Fibroblast of lung (primary cell): ENCODE measurements at regions not wholly inside any gene's neighbourhood (a gene's known extent, or its start where the extent isn't known, plus 50 kb on each side); places are given as distances from the start of the nearest gene placed in this dataset.

ENCODE experiments used
- DNase-seq, 2 donors: peaks; one replicate each; pipeline versions ENCODE4 v3.0.0 to v3.0.0-alpha.2; 2010; ENCODE audit warnings: low read depth in 2 of 2
- H2AFZ ChIP-seq: 2 replicates; pipeline ENCODE4 v1.5.1; 2012; ENCODE audit warnings: low read length, control low read depth, inconsistent platforms
- H3K27ac ChIP-seq: 2 replicates; pipeline ENCODE4 v1.5.1; 2011; ENCODE audit warnings: low read length, control low read depth; ENCODE audit not compliant: insufficient read depth
- H3K27me3 ChIP-seq: 2 replicates; pipeline ENCODE4 v1.5.1; 2011; ENCODE audit warnings: mild to moderate bottlenecking, low read length; ENCODE audit not compliant: control insufficient read depth, insufficient read depth
- H3K36me3 ChIP-seq: 2 replicates; pipeline ENCODE4 v1.5.1; 2011; ENCODE audit warnings: low read length; ENCODE audit not compliant: control insufficient read depth, insufficient read depth
- H3K4me1 ChIP-seq: 2 replicates; pipeline ENCODE4 v1.5.1; 2011; ENCODE audit warnings: low read length; ENCODE audit not compliant: control insufficient read depth, insufficient read depth; ENCODE audit errors: extremely low read depth
- H3K4me2 ChIP-seq: 2 replicates; pipeline ENCODE4 v1.5.1; 2011; ENCODE audit warnings: low read length, control low read depth; ENCODE audit not compliant: insufficient read depth; ENCODE audit errors: extremely low read depth
- H3K4me3 ChIP-seq, 4 experiments: fragments of 200-600 bp in 1 of 4; sonication (generic) in 1 of 4; replicated peaks in 1 of 4; 2 replicates each; pipeline ENCODE4 v1.5.1; 2011 to 2016; ENCODE audit warnings: low read length in 4 of 4, low read depth in 3 of 4, mild to moderate bottlenecking in 3 of 4, control low read depth in 2 of 4, inconsistent platforms in 1 of 4, mixed read lengths in 1 of 4; ENCODE audit not compliant: insufficient read depth in 1 of 4; ENCODE audit errors: control extremely low read depth in 1 of 4
- H3K79me2 ChIP-seq: 2 replicates; pipeline ENCODE4 v1.5.1; 2012; ENCODE audit warnings: mild to moderate bottlenecking, low read length, inconsistent platforms; ENCODE audit not compliant: control insufficient read depth, insufficient read depth
- H3K9ac ChIP-seq: 2 replicates; pipeline ENCODE4 v1.5.1; 2011; ENCODE audit warnings: mild to moderate bottlenecking, low read length, control low read depth; ENCODE audit not compliant: insufficient read depth
- H3K9me3 ChIP-seq: 2 replicates; pipeline ENCODE4 v1.5.1; 2012; ENCODE audit warnings: low read depth, low read length; ENCODE audit not compliant: control insufficient read depth, insufficient read depth
- H4K20me1 ChIP-seq: 2 replicates; pipeline ENCODE4 v1.5.1; 2011; ENCODE audit warnings: low read length; ENCODE audit not compliant: control insufficient read depth, insufficient read depth; ENCODE audit errors: extremely low read depth
- EZH2 ChIP-seq: IDR thresholded peaks from 2 replicates; pipeline ENCODE4 v1.5.1; 2012; ENCODE audit warnings: low read length, control low read depth, mild to moderate bottlenecking; ENCODE audit errors: missing control alignments
- TF ChIP-seq, protein P1 (sequence below), 2 donors: IDR thresholded peaks in 1 of 2; conservative IDR thresholded peaks in 1 of 2; 1 replicate in 1 of 2; 2 replicates in 1 of 2; pipeline ENCODE4 v1.5.1; 2011 to 2012; ENCODE audit warnings: low read length in 2 of 2, control low read depth in 1 of 2, inconsistent platforms in 1 of 2, low read depth in 1 of 2, mild to moderate bottlenecking in 1 of 2

DNA sequence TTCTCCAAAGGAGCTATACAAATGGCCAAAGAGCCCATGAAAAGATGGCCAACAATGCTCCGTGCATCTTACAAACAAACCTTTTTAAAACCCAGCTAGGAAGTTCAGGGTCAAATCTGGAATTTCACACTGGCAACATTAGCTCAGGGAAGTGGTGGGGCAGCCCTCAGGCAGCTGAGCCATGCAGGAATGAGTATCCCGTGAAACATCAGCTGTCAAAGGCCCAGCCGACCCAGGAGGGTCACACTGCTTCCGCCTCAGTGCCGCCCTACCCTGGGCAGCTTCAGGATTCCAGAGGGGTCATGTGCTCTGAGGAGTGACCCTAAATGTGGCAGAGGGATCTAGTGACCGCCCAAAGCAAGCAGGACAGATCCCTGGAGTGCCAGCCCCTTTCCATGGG is 73.4 kb downstream of the LINC01488 start:
- Histone ChIP-seq H3K9ac (no peak overlapping the region), H3K4me2 (no peak overlapping the region), H3K4me3 (no peak overlapping the region), H3K4me1 (no peaks in the 10 kb centered on the region), H2AFZ (no peak overlapping the region), H3K36me3 (no peaks in the 10 kb centered on the region), H4K20me1 (no peaks in the 10 kb centered on the region), H3K9me3 (no peaks in the 10 kb centered on the region), H3K27ac (no peak overlapping the region), H3K27me3 (no peaks in the 10 kb centered on the region), H3K79me2 (no peaks in the 10 kb centered on the region)
- TF ChIP-seq, protein P1, sequence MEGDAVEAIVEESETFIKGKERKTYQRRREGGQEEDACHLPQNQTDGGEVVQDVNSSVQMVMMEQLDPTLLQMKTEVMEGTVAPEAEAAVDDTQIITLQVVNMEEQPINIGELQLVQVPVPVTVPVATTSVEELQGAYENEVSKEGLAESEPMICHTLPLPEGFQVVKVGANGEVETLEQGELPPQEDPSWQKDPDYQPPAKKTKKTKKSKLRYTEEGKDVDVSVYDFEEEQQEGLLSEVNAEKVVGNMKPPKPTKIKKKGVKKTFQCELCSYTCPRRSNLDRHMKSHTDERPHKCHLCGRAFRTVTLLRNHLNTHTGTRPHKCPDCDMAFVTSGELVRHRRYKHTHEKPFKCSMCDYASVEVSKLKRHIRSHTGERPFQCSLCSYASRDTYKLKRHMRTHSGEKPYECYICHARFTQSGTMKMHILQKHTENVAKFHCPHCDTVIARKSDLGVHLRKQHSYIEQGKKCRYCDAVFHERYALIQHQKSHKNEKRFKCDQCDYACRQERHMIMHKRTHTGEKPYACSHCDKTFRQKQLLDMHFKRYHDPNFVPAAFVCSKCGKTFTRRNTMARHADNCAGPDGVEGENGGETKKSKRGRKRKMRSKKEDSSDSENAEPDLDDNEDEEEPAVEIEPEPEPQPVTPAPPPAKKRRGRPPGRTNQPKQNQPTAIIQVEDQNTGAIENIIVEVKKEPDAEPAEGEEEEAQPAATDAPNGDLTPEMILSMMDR (conservative IDR thresholded peaks at IDR 0.05 in 1 of 2, IDR thresholded peaks at IDR 0.05 in 1 of 2; ENCODE audit: low read depth in 1 of 2, low read length in 2 of 2): no peak
- no peak for TF ChIP-seq EZH2
- DNase-seq: no peak

DNA sequence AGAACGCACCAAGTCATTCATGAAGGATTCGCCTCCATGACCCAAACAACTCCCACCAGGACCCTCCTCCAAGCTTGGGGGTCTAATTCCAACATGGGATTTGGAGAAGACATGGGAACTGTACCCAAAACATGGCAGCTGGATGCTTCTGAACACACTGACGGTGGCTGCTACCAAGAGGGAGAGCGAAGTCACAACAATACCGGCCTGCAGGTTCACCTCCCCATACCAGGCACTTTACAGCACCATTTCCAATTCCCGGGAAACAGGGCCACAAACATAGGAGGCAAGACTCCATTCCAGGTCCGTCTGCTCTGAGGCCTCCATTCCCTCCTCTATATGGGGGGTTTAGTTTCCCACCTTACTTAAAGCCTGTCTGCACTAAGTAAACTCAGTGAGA is 75.8 kb downstream of the LINC01488 start:
- H3K27me3 ChIP-seq: no peaks in the 10 kb centered on the region
- no peaks in the 10 kb centered on the region for H3K79me2 ChIP-seq
- H3K9ac ChIP-seq: no peak overlapping the region
- no peaks in the 10 kb centered on the region for H3K36me3 ChIP-seq
- H3K9me3 ChIP-seq: no peaks in the 10 kb centered on the region
- H4K20me1 ChIP-seq: no peaks in the 10 kb centered on the region
- H3K4me1 ChIP-seq: no peaks in the 10 kb centered on the region
- TF ChIP-seq, protein P1 (conservative IDR thresholded peaks at IDR 0.05 in 1 of 2, IDR thresholded peaks at IDR 0.05 in 1 of 2; ENCODE audit: low read depth in 1 of 2, low read length in 2 of 2): no peak
- no peak for DNase-seq
- H3K4me3 ChIP-seq: no peak overlapping the region
- no peak overlapping the region for H2AFZ ChIP-seq
- H3K4me2 ChIP-seq: no peak overlapping the region
- H3K27ac ChIP-seq: no peak overlapping the region

DNA sequence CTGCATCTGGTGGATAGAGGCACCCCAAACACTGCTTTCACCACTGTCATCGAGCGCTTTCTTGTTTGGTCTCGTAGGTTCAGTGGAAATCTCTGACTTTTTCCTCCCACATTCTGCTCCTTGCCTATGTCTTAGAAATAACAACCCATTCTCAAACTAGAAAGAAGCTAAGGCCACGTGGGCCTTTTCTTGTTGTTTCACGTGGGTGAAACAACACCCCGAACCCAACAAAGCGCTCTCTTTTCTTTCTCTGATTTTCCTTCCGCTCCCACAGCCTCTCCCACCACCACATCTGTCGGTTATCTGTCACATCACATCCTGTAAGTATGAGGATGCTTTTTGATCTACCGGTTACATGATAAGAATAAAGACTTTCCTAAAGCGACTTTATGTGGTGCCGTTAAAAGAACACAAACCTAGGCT is 77.1 kb downstream of the LINC01488 start:
- no peak for DNase-seq
- Histone ChIP-seq H3K79me2 (no peaks in the 10 kb centered on the region), H3K4me3 (no peak overlapping the region), H3K36me3 (no peaks in the 10 kb centered on the region), H4K20me1 (no peaks in the 10 kb centered on the region), H3K4me2 (no peak overlapping the region), H3K4me1 (no peaks in the 10 kb centered on the region), H2AFZ (no peak overlapping the region), H3K9ac (no peak overlapping the region), H3K27me3 (no peaks in the 10 kb centered on the region), H3K27ac (no peak overlapping the region), H3K9me3 (no peaks in the 10 kb centered on the region)
- TF ChIP-seq EZH2: no peak
- TF ChIP-seq, protein P1 (conservative IDR thresholded peaks at IDR 0.05 in 1 of 2, IDR thresholded peaks at IDR 0.05 in 1 of 2; ENCODE audit: low read depth in 1 of 2, low read length in 2 of 2): no peak
